ENCODE measurements at regions not wholly inside any gene's neighbourhood (a gene's known extent, or its start where the extent isn't known, plus 50 kb on each side); places are given as distances from the start of the nearest gene placed in this dataset.
A peak's percentile ranks its signal among the peaks of the same experiment; 100 is the strongest.

- 4% methylated on average over 1 of the region's 1 CpG for WGBS (ENCODE audit: low lambda C conversion rate)
- ChIA-PET POLR2A (no interaction called here), CTCF (ENCODE audit: low intra/inter-chr PET ratio, low total read pairs) (no interaction called here)
- H2AFZ ChIP-seq (ENCODE audit: low read length) = no peak overlapping the region
- no peak overlapping the region for H3K27ac ChIP-seq (ENCODE audit: extremely low read length, insufficient read depth, low read length)
- no peak overlapping the region for H3K4me3 ChIP-seq (replicated peaks in 1 of 3; ENCODE audit: insufficient read depth in 1 of 3, low read depth in 2 of 3, low read length in 3 of 3)
- FAIRE-seq = no peak
- no peak overlapping the region for H3K9ac ChIP-seq (ENCODE audit: insufficient read depth, low read depth, low read length)
- no peaks in the 10 kb centered on the region for H3K9me3 ChIP-seq (ENCODE audit: low read length)
- intact Hi-C loops (cut with micrococcal nuclease; ENCODE audit: unreplicated experiment) = no loop called here
- no peak for TF ChIP-seq RBM39 (IDR thresholded peaks at IDR 0.05; ENCODE audit: low read depth, low read length, poor library complexity, severe bottlenecking)
- TF ChIP-seq, protein P1, sequence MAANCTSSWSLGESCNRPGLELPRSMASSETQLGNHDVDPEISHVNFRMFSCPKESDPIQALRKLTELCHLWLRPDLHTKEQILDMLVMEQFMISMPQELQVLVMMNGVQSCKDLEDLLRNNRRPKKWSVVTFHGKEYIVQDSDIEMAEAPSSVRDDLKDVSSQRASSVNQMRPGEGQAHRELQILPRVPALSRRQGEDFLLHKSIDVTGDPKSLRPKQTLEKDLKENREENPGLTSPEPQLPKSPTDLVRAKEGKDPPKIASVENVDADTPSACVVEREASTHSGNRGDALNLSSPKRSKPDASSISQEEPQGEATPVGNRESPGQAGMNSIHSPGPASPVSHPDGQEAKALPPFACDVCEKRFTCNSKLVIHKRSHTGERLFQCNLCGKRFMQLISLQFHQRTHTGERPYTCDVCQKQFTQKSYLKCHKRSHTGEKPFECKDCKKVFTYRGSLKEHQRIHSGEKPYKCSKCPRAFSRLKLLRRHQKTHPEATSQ (CRISPR knock-in tag; IDR thresholded peaks at IDR 0.05; ENCODE audit: borderline replicate concordance) = no peak
- no peak for TF ChIP-seq NR2C2 (CRISPR knock-in tag; IDR thresholded peaks at IDR 0.05; ENCODE audit: borderline replicate concordance)
- no peak for TF ChIP-seq ATM (IDR thresholded peaks at IDR 0.05; ENCODE audit: borderline replicate concordance)
- TF ChIP-seq JARID2 (CRISPR knock-in tag; IDR thresholded peaks at IDR 0.05; ENCODE audit: insufficient replicate concordance) = no peak
- no peak for TF ChIP-seq BATF2 (CRISPR knock-in tag; IDR thresholded peaks at IDR 0.05)
- no peak for TF ChIP-seq GATA4 (IDR thresholded peaks at IDR 0.05; ENCODE audit: borderline replicate concordance, low read depth)
- TF ChIP-seq ZNF777 (CRISPR knock-in tag; IDR thresholded peaks at IDR 0.05) = no peak
- no peak for TF ChIP-seq GTF3A (CRISPR knock-in tag; conservative IDR thresholded peaks at IDR 0.05)
- TF ChIP-seq, protein P2, sequence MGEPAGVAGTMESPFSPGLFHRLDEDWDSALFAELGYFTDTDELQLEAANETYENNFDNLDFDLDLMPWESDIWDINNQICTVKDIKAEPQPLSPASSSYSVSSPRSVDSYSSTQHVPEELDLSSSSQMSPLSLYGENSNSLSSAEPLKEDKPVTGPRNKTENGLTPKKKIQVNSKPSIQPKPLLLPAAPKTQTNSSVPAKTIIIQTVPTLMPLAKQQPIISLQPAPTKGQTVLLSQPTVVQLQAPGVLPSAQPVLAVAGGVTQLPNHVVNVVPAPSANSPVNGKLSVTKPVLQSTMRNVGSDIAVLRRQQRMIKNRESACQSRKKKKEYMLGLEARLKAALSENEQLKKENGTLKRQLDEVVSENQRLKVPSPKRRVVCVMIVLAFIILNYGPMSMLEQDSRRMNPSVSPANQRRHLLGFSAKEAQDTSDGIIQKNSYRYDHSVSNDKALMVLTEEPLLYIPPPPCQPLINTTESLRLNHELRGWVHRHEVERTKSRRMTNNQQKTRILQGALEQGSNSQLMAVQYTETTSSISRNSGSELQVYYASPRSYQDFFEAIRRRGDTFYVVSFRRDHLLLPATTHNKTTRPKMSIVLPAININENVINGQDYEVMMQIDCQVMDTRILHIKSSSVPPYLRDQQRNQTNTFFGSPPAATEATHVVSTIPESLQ (CRISPR knock-in tag; conservative IDR thresholded peaks at IDR 0.05) = no peak
- no peak for TF ChIP-seq ZSCAN31 (CRISPR knock-in tag; IDR thresholded peaks at IDR 0.05; ENCODE audit: low read depth)
- TF ChIP-seq BORCS8-MEF2B (CRISPR knock-in tag; IDR thresholded peaks at IDR 0.05) = no peak
- H3K27me3 ChIP-seq (ENCODE audit: control insufficient read depth in 1 of 2, insufficient read depth in 2 of 2, low read length in 2 of 2) = no peaks in the 10 kb centered on the region
- peak; percentile 1 for DNase-seq (ENCODE audit: low spot score)
- in situ Hi-C loops (cut with HindIII; ENCODE audit: extremely low pct_ligation_motif_present, low pct_unique_long_range_greater_than_20kb) = no loop called here
- H3K79me2 ChIP-seq (ENCODE audit: insufficient read depth, low read length) = no peaks in the 10 kb centered on the region
- ATAC-seq = no peak
- BruUV-seq (replicated peaks) = no TSS peak
- no peaks in the 10 kb centered on the region for H3K36me3 ChIP-seq (replicated peaks in 1 of 2; ENCODE audit: control insufficient read depth in 1 of 2, insufficient read depth in 2 of 2, low read length in 2 of 2)
- H3K4me1 ChIP-seq (ENCODE audit: insufficient read depth, low read length) = no peaks in the 10 kb centered on the region
- no peaks in the 10 kb centered on the region for H4K20me1 ChIP-seq (ENCODE audit: insufficient read depth, low read length)
- no peak overlapping the region for H3K4me2 ChIP-seq (ENCODE audit: low read depth, low read length)
These were observed 174.7 kb upstream of the PRDM9 start for GRCh38 chr5:23332650-23333251.

Measured in HepG2 (cell line).